Right atrium auricular region (tissue), 2 donors: ENCODE measurements at regions not wholly inside any gene's neighbourhood (a gene's known extent, or its start where the extent isn't known, plus 50 kb on each side); places are given as distances from the start of the nearest gene placed in this dataset.
A peak's percentile ranks its signal among the peaks of the same experiment; 100 is the strongest.

Experiments used
- DNase-seq: peaks from one replicate; pipeline ENCODE4 v3.0.0-alpha.2; 2019; ENCODE audit warnings: low spot score
- H3K27ac ChIP-seq, 2 donors: fragments of 200-600 bp; sonication (generic); 1 replicate in 1 of 2; 2 replicates in 1 of 2; pipeline ENCODE4 v1.5.1; 2016 to 2019
- H3K27me3 ChIP-seq, 2 donors: fragments of 200-600 bp; sonication (generic); one replicate each; pipeline versions ENCODE4 v1.5.1 to v1.6.0; 2017 to 2019
- H3K36me3 ChIP-seq: fragments of 200-600 bp; sonication (generic); one replicate; pipeline ENCODE4 v1.5.1; 2016
- H3K4me1 ChIP-seq, 2 donors: fragments of 200-600 bp; sonication (generic); one replicate each; pipeline versions ENCODE4 v1.5.1 to v1.6.0; 2017 to 2019
- H3K4me3 ChIP-seq, 2 donors: fragments of 200-600 bp; sonication (generic); 1 replicate in 1 of 2; 2 replicates in 1 of 2; pipeline ENCODE4 v1.5.1; 2017 to 2019; ENCODE audit warnings: mild to moderate bottlenecking in 1 of 2, moderate library complexity in 1 of 2
- H3K9me3 ChIP-seq, 2 donors: fragments of 200-600 bp; sonication (generic); one replicate each; pipeline ENCODE4 v1.5.1; 2019
- TF ChIP-seq, protein P1 (sequence below), 2 donors: fragments of 200-600 bp; sonication (generic); IDR thresholded peaks; one replicate each; pipeline ENCODE4 v1.5.1; 2019; ENCODE audit warnings: antibody characterized with exemption in 2 of 2

DNA sequence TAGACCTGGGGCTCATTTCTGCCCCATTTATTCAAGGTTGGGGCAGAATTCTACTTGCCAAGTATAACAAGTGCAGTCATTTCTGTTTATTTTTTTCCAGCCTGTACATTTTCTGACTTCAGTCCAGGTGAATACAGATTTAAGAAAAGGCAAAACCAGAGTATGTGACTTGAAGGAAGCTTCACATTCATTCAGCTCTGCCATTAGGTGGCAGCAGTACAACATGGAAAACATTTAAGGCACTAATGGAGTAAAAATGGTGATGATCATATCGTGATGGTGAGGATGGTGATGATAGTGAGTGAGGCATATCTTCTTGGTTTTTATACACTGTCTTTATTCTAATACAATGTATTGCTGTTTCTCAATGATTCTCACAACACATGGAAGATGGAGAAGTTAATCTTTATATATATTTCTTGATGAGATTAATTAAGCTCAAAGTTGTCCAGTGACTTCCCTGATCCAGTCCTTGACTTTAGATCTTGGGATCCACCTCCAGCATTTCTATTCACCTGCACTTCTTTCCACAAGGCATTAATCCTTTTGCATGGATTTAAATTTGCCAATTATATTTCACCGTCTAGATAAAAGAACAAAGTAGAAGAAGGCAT, 176.7 kb upstream of the SEL1L start:
- no peak for DNase-seq
- no peak overlapping the region for H3K4me3 ChIP-seq
- H3K27ac ChIP-seq: no peak overlapping the region

DNA sequence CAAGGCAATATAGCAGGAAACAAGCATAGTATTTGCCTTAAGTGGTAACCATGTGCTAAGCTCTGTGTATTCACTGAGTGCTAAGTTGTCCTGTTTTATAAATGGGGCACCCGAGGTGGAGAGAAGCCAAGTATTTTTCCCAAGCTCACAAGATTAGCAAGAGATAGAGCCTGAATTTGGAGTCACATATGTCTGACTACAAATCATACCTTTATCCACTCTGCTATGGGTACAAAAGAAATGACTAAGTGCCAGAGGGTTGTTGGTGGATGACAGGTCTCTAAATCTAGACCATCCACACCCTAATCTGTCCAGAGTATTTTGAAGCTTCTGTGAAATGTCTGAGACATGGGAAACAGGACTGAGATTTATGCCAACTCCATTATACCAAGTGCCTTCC, 182.1 kb upstream of the SEL1L start:
- DNase-seq: no peak
- Histone ChIP-seq H3K4me3 (no peak overlapping the region), H3K27ac (no peak overlapping the region), H3K9me3 (no peaks in the 10 kb centered on the region), H3K4me1 (no peaks in the 10 kb centered on the region), H3K36me3 (no peaks in the 10 kb centered on the region), H3K27me3 (no peaks in the 10 kb centered on the region)
- TF ChIP-seq, protein P1, sequence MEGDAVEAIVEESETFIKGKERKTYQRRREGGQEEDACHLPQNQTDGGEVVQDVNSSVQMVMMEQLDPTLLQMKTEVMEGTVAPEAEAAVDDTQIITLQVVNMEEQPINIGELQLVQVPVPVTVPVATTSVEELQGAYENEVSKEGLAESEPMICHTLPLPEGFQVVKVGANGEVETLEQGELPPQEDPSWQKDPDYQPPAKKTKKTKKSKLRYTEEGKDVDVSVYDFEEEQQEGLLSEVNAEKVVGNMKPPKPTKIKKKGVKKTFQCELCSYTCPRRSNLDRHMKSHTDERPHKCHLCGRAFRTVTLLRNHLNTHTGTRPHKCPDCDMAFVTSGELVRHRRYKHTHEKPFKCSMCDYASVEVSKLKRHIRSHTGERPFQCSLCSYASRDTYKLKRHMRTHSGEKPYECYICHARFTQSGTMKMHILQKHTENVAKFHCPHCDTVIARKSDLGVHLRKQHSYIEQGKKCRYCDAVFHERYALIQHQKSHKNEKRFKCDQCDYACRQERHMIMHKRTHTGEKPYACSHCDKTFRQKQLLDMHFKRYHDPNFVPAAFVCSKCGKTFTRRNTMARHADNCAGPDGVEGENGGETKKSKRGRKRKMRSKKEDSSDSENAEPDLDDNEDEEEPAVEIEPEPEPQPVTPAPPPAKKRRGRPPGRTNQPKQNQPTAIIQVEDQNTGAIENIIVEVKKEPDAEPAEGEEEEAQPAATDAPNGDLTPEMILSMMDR (IDR thresholded peaks at IDR 0.05): no peak

More for the DNA sequence above, 176.7 kb upstream of the SEL1L start:
- Histone ChIP-seq H3K27me3 (no peaks in the 10 kb centered on the region), H3K4me1 (no peaks in the 10 kb centered on the region), H3K9me3 (no peaks in the 10 kb centered on the region), H3K36me3 (no peaks in the 10 kb centered on the region)
- TF ChIP-seq, protein P1 (IDR thresholded peaks at IDR 0.05): peak; percentile 38 to 69

DNA sequence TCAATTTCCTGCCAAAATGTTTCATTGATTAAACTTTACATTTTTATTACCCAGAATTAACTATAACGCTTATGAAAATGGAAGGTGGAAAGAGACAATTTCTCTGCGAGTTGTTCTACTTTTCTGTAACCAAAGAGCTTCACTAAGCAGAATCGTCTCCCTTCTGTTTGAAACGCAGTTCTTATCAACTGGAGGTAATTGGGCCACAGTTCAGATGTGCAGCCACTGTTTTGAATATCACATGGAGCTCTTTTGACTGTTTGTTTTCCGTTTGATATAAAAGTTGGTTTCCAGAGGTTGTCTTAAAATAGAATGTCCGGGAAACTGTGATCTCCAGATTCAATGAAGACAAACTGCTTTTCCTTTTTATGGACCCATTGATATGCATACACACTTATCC, 183.3 kb upstream of the SEL1L start:
- TF ChIP-seq, protein P1 (IDR thresholded peaks at IDR 0.05): no peak
- H3K36me3 ChIP-seq: no peaks in the 10 kb centered on the region
- DNase-seq: no peak
- H3K4me3 ChIP-seq: no peak overlapping the region
- H3K27me3 ChIP-seq: no peaks in the 10 kb centered on the region
- no peaks in the 10 kb centered on the region for H3K4me1 ChIP-seq
- H3K27ac ChIP-seq: no peak overlapping the region
- no peaks in the 10 kb centered on the region for H3K9me3 ChIP-seq

DNA sequence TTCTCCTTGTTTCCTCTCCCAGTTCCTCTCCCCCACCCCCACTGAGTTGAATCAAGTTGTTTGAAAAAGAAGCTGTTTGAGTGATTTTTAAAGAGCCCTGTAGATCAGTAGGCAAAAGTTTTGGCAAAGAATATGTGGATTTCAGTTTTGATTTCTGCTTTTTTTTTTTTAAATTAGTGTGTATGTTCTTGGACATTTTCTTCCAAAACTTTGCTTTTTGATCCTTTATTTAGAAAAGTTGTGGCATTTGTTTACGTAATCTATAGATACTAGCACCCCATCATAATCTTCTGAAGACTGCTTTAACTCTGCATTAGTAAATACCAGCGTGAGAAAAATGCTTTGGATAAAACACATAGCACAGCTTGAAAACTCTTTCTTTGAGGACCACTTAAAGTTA, 190.3 kb upstream of the SEL1L start:
- Histone ChIP-seq H3K4me3 (no peak overlapping the region), H3K27ac (no peak overlapping the region), H3K36me3 (no peaks in the 10 kb centered on the region), H3K27me3 (no peaks in the 10 kb centered on the region), H3K9me3 (no peaks in the 10 kb centered on the region), H3K4me1 (no peaks in the 10 kb centered on the region)
- no peak for DNase-seq
- TF ChIP-seq, protein P1 (IDR thresholded peaks at IDR 0.05): no peak

DNA sequence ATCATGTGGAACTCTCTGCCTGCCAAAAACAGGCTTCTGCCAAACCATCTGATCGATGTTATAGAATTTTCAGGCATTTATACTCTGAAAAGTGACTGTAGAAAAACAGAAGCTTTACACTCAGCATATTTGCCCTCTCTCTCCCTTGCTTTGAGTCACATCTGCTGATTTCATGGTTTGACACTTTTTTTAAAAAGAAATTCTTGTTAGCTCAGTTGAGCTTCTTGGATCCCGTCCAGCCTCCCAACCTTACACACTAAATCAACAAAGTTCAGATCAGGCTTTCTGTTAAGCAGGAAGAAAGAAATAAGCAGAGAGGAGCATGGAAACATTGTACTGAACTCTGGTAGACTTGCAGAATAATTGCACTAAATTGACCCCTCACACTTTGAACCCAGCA, 193.6 kb upstream of the SEL1L start:
- no peaks in the 10 kb centered on the region for H3K4me1 ChIP-seq

More for the DNA sequence above, 193.6 kb upstream of the SEL1L start:
- no peak for DNase-seq
- H3K27ac ChIP-seq: no peak overlapping the region
- no peak overlapping the region for H3K4me3 ChIP-seq
- H3K36me3 ChIP-seq: no peaks in the 10 kb centered on the region
- H3K9me3 ChIP-seq: no peaks in the 10 kb centered on the region
- no peaks in the 10 kb centered on the region for H3K27me3 ChIP-seq
- TF ChIP-seq, protein P1 (IDR thresholded peaks at IDR 0.05): no peak
